ENCODE measurements at regions not wholly inside any gene's neighbourhood (a gene's known extent, or its start where the extent isn't known, plus 50 kb on each side); places are given as distances from the start of the nearest gene placed in this dataset.

DNA sequence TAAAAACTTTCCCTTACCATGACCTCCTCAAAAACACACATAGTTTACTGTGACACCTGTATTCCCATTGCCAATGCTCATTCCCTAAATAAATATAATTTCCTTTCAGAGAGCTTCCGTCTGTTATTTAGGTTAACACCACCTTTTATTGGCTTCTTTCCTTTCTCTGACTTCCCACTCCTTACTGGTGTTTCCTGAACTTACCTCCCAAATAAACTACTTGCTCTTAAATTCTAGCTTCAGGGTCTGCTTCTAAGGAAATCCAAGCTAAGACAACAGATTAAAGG is 67.4 kb upstream of the ZNF746 start:
- no peak for TF ChIP-seq STAT6 (CRISPR knock-in tag; conservative IDR thresholded peaks at IDR 0.05; ENCODE audit: low read depth)
- no peak for TF ChIP-seq ATF1 (CRISPR knock-in tag; IDR thresholded peaks at IDR 0.05)
- TF ChIP-seq, protein P1, sequence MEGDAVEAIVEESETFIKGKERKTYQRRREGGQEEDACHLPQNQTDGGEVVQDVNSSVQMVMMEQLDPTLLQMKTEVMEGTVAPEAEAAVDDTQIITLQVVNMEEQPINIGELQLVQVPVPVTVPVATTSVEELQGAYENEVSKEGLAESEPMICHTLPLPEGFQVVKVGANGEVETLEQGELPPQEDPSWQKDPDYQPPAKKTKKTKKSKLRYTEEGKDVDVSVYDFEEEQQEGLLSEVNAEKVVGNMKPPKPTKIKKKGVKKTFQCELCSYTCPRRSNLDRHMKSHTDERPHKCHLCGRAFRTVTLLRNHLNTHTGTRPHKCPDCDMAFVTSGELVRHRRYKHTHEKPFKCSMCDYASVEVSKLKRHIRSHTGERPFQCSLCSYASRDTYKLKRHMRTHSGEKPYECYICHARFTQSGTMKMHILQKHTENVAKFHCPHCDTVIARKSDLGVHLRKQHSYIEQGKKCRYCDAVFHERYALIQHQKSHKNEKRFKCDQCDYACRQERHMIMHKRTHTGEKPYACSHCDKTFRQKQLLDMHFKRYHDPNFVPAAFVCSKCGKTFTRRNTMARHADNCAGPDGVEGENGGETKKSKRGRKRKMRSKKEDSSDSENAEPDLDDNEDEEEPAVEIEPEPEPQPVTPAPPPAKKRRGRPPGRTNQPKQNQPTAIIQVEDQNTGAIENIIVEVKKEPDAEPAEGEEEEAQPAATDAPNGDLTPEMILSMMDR (IDR thresholded peaks at IDR 0.05) = no peak
- no peak for TF ChIP-seq NR2C2 (CRISPR knock-in tag; IDR thresholded peaks at IDR 0.05)
- TF ChIP-seq HMGXB4 (CRISPR knock-in tag; IDR thresholded peaks at IDR 0.05) = no peak
- no peak for TF ChIP-seq E2F5 (CRISPR knock-in tag; IDR thresholded peaks at IDR 0.05)
- TF ChIP-seq FOXK1 (CRISPR knock-in tag; IDR thresholded peaks at IDR 0.05) = no peak
- no peak for TF ChIP-seq ETV6 (CRISPR knock-in tag; IDR thresholded peaks at IDR 0.05)
- TF ChIP-seq, protein P2, sequence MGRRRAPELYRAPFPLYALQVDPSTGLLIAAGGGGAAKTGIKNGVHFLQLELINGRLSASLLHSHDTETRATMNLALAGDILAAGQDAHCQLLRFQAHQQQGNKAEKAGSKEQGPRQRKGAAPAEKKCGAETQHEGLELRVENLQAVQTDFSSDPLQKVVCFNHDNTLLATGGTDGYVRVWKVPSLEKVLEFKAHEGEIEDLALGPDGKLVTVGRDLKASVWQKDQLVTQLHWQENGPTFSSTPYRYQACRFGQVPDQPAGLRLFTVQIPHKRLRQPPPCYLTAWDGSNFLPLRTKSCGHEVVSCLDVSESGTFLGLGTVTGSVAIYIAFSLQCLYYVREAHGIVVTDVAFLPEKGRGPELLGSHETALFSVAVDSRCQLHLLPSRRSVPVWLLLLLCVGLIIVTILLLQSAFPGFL (CRISPR knock-in tag; IDR thresholded peaks at IDR 0.05; ENCODE audit: borderline replicate concordance) = no peak
- no peak for TF ChIP-seq ZNF512 (CRISPR knock-in tag; IDR thresholded peaks at IDR 0.05; ENCODE audit: borderline replicate concordance)
- no peak for TF ChIP-seq JUN (CRISPR knock-in tag; IDR thresholded peaks at IDR 0.05)
- TF ChIP-seq NR3C1 (CRISPR knock-in tag; conservative IDR thresholded peaks at IDR 0.05; ENCODE audit: low read depth) = no peak
